Glomerular endothelial cell (primary cell): ENCODE measurements at regions not wholly inside any gene's neighbourhood (a gene's known extent, or its start where the extent isn't known, plus 50 kb on each side); places are given as distances from the start of the nearest gene placed in this dataset.

Source experiments
- DNase-seq: peaks from one replicate; pipeline ENCODE4 v3.0.0-alpha.2; 2011; ENCODE audit warnings: low read depth, low spot score; ENCODE audit errors: extremely low read depth

GRCh38 chr6:169084067-169084466 lies 169.6 kb downstream of the THBS2 start:
- DNase-seq, result no peak

- DNase-seq, result no peak
Observed at GRCh38 chr6:169083508-169083874, 170.2 kb downstream of the THBS2 start.

GRCh38 chr6:169082817-169083507 lies 170.7 kb downstream of the THBS2 start:
- DNase-seq, result no peak

- DNase-seq, result no peak
Observed at GRCh38 chr6:169082093-169082492, 171.6 kb downstream of the THBS2 start.

GRCh38 chr6:169081248-169081647 lies 172.4 kb downstream of the THBS2 start:
- DNase-seq, result no peak

GRCh38 chr6:169079650-169080049 lies 174.0 kb downstream of the THBS2 start:
- no peak for DNase-seq

- no peak for DNase-seq
Observed at GRCh38 chr6:169078399-169079145, 175.1 kb downstream of the THBS2 start.

- no peak for DNase-seq
Observed at GRCh38 chr6:169075915-169076654, 177.6 kb downstream of the THBS2 start.

- no peak for DNase-seq
Observed at GRCh38 chr6:169075211-169075914, 178.3 kb downstream of the THBS2 start.

- DNase-seq, result no peak
Observed at GRCh38 chr6:169074526-169074925, 179.1 kb downstream of the THBS2 start.

- no peak for DNase-seq
Observed at GRCh38 chr6:169073311-169073710, 180.3 kb downstream of the THBS2 start.

GRCh38 chr6:169072127-169073042 lies 181.3 kb downstream of the THBS2 start:
- DNase-seq, result no peak

- DNase-seq, result no peak
Observed at GRCh38 chr6:169071394-169071793, 182.3 kb downstream of the THBS2 start.

- DNase-seq, result no peak
Observed at GRCh38 chr6:169070506-169071176, 183.0 kb downstream of the THBS2 start.

- no peak for DNase-seq
Observed at GRCh38 chr6:169069356-169069755, 184.3 kb downstream of the THBS2 start.

- no peak for DNase-seq
Observed at GRCh38 chr6:169064194-169064593, 189.5 kb downstream of the THBS2 start.

GRCh38 chr6:169062272-169062671 lies 191.4 kb downstream of the THBS2 start:
- no peak for DNase-seq

- DNase-seq, result no peak
Observed at GRCh38 chr6:169058634-169059033, 195.0 kb downstream of the THBS2 start.

GRCh38 chr6:169052462-169052861 lies 201.2 kb downstream of the THBS2 start:
- DNase-seq, result no peak

GRCh38 chr6:169051371-169051770 lies 202.3 kb downstream of the THBS2 start:
- DNase-seq, result no peak
